OCI-LY3 (cell line): ENCODE measurements at regions not wholly inside any gene's neighbourhood (a gene's known extent, or its start where the extent isn't known, plus 50 kb on each side); places are given as distances from the start of the nearest gene placed in this dataset.

Experiments
- CTCF ChIP-seq: fragments of 200-600, 300-600 bp; sonication (generic); IDR thresholded peaks from 2 replicates; pipeline ENCODE4 v1.5.1; 2014; ENCODE audit warnings: antibody characterized with exemption, low read length, low read depth
- EZH2phosphoT487 ChIP-seq: fragments of 200-600 bp; shearing (Covaris generic); IDR thresholded peaks from 2 replicates; pipeline ENCODE4 v1.6.1; 2018; ENCODE audit warnings: antibody characterized with exemption, mixed run types, low read depth

- TF ChIP-seq CTCF = no peak
- TF ChIP-seq EZH2phosphoT487 = no peak
Measured at GRCh38 chr21:20644552-20644951, 353.7 kb upstream of the NCAM2 start.
